Endothelial cell (in vitro differentiated cells): ENCODE measurements at regions not wholly inside any gene's neighbourhood (a gene's known extent, or its start where the extent isn't known, plus 50 kb on each side); places are given as distances from the start of the nearest gene placed in this dataset.

ENCODE experiments used
- DNase-seq: peaks from one replicate; pipeline ENCODE4 v3.0.0; 2021; ENCODE audit warnings: low spot score
- H3K27ac Mint-ChIP-seq: one replicate; pipeline ENCODE4 v1.8.0; 2021; ENCODE audit warnings: mixed read lengths, inconsistent platforms; ENCODE audit not compliant: unreplicated experiment
- H3K27me3 Mint-ChIP-seq: one replicate; pipeline ENCODE4 v1.8.0; 2021; ENCODE audit warnings: mild to moderate bottlenecking, moderate library complexity, mixed read lengths, inconsistent platforms; ENCODE audit not compliant: unreplicated experiment
- H3K36me3 Mint-ChIP-seq: one replicate; pipeline ENCODE4 v1.8.0; 2021; ENCODE audit warnings: mild to moderate bottlenecking, low read depth, mixed read lengths, inconsistent platforms; ENCODE audit not compliant: unreplicated experiment
- H3K4me1 Mint-ChIP-seq: one replicate; pipeline ENCODE4 v1.8.0; 2021; ENCODE audit warnings: mild to moderate bottlenecking, mixed read lengths, inconsistent platforms; ENCODE audit not compliant: unreplicated experiment
- H3K4me3 Mint-ChIP-seq: one replicate; pipeline ENCODE4 v1.8.0; 2021; ENCODE audit warnings: mild to moderate bottlenecking, mixed read lengths, inconsistent platforms; ENCODE audit not compliant: unreplicated experiment
- H3K9me3 Mint-ChIP-seq: one replicate; pipeline ENCODE4 v1.8.0; 2021; ENCODE audit warnings: mixed read lengths, inconsistent platforms; ENCODE audit not compliant: unreplicated experiment
- CTCF ChIP-seq: fragments of 200-600 bp; sonication (generic); IDR thresholded peaks from one replicate; pipeline ENCODE4 v1.5.0; 2021; ENCODE audit warnings: antibody characterized with exemption; ENCODE audit not compliant: unreplicated experiment

- Mint-ChIP-seq H3K27ac (no peak overlapping the region), H3K4me3 (no peak overlapping the region), H3K36me3 (no peaks in the 10 kb centered on the region), H3K27me3 (no peaks in the 10 kb centered on the region), H3K9me3 (no peaks in the 10 kb centered on the region), H3K4me1 (no peaks in the 10 kb centered on the region)
- no peak for DNase-seq
- TF ChIP-seq CTCF, result no peak
Observed at GRCh38 chr13:22589880-22590279, 590.9 kb upstream of the SGCG start.

- Mint-ChIP-seq H3K27me3 (no peaks in the 10 kb centered on the region), H3K9me3 (no peaks in the 10 kb centered on the region), H3K36me3 (no peaks in the 10 kb centered on the region), H3K4me1 (no peaks in the 10 kb centered on the region), H3K27ac (no peak overlapping the region), H3K4me3 (no peak overlapping the region)
- TF ChIP-seq CTCF, result no peak
- no peak for DNase-seq
Observed at GRCh38 chr13:22592515-22592914, 588.3 kb upstream of the SGCG start.

DNA sequence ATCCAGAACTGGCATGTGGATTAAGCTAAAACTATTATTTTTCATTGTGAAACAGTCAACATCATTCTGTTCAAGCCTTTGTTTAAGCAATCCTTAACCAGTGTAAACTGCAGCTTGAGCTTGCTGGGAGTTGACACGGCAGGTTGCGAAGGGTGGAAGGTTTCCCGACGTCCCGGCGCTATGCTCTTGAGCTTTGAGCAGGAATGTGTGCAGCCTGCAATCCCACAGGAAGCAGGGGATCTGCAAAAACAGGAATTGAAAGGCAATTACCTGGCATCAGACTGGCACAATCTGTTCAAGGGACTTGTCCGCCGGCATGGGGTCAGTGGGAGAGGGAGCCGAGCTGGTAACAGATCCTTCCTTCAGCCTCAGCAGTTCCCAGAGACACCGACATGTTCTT lies 586.7 kb upstream of the SGCG start:
- Mint-ChIP-seq H3K4me1 (no peaks in the 10 kb centered on the region), H3K9me3 (no peaks in the 10 kb centered on the region), H3K27me3 (no peaks in the 10 kb centered on the region), H3K4me3 (no peak overlapping the region), H3K36me3 (no peaks in the 10 kb centered on the region), H3K27ac (no peak overlapping the region)
- DNase-seq, result no peak
- TF ChIP-seq CTCF, result no peak

DNA sequence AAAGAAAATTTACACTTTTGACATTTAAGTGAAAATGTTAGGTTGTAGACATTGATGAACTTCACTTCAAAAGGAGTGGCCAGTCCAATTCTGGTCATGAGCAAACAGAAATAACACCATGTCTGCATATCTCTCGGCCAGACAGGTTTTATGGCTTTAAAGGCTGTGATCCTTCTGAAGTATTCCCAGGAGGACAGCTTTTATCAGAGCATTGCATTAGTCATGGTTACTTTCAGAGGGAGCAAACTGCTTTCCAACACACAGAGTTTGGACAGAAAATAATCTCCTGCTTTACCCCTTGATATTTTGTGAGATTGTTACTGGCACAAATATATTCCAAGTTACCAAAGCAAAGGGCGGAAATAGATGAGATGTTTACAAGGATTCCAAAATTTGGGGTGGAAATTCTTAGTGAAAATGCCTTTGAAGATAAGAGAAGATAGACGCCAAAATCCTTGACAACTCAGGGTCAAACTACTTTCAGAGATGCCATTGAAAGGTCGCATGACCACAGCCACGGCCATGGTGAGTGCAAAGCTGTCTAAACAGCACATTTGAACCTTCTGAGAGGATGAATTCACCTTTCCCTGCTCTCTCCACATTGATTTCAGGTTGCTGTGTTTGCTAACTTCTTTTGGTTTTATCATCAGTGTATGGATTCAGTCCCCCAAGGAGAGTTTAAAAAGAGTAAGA lies 584.5 kb upstream of the SGCG start:
- H3K9me3 Mint-ChIP-seq, result no peaks in the 10 kb centered on the region
- no peak overlapping the region for H3K27ac Mint-ChIP-seq

More for the DNA sequence above, 584.5 kb upstream of the SGCG start:
- no peak for TF ChIP-seq CTCF
- H3K27me3 Mint-ChIP-seq, result no peaks in the 10 kb centered on the region
- no peak overlapping the region for H3K4me3 Mint-ChIP-seq
- no peak for DNase-seq
- H3K36me3 Mint-ChIP-seq, result no peaks in the 10 kb centered on the region
- no peaks in the 10 kb centered on the region for H3K4me1 Mint-ChIP-seq
